ENCODE measurements at regions not wholly inside any gene's neighbourhood (a gene's known extent, or its start where the extent isn't known, plus 50 kb on each side); places are given as distances from the start of the nearest gene placed in this dataset.

GRCh38 chr3:162072656-162073164 is 576.1 kb downstream of the OTOL1 start:
- TF ChIP-seq POLR2A (IDR thresholded peaks at IDR 0.05; ENCODE audit: low read depth, low read length) (no peak), MLLT1 (IDR thresholded peaks at IDR 0.05) (no peak), MAX (IDR thresholded peaks at IDR 0.05; ENCODE audit: low read depth, low read length) (no peak)
